A673 (cell line): ENCODE measurements at regions not wholly inside any gene's neighbourhood (a gene's known extent, or its start where the extent isn't known, plus 50 kb on each side); places are given as distances from the start of the nearest gene placed in this dataset.

Experiments used
- CTCF ChIP-seq: fragments of 300-800, 200-600 bp; sonication (generic); conservative IDR thresholded peaks from 2 replicates; pipeline ENCODE4 v1.5.1; 2017; ENCODE audit warnings: low read depth, mild to moderate bottlenecking, antibody characterized with exemption, low read length, moderate library complexity, mixed read lengths
- EZH2 ChIP-seq: fragments of 200-600 bp; sonication (generic); IDR thresholded peaks from 2 replicates; pipeline ENCODE4 v1.6.1; 2017; ENCODE audit warnings: borderline replicate concordance, low read depth, mild to moderate bottlenecking, mixed read lengths, antibody characterized with exemption, low read length; ENCODE audit not compliant: poor library complexity, severe bottlenecking

GRCh38 chr1:47707503-47707902 lies 269.7 kb downstream of the FOXD2 start:
- TF ChIP-seq CTCF (no peak), EZH2 (no peak)
